Amygdala (tissue), 56 donors: ENCODE measurements at regions not wholly inside any gene's neighbourhood (a gene's known extent, or its start where the extent isn't known, plus 50 kb on each side); places are given as distances from the start of the nearest gene placed in this dataset.
"Not testable (repeated sequence)": the region's sequence is repeated elsewhere in the genome, so short reads cannot be mapped to it uniquely, and the experiment has no call there.

Source experiments
- DNase-seq, 56 donors: peaks; one replicate each; lab custom pipeline; 2025; lab: John Stamatoyannopoulos, UW

DNA sequence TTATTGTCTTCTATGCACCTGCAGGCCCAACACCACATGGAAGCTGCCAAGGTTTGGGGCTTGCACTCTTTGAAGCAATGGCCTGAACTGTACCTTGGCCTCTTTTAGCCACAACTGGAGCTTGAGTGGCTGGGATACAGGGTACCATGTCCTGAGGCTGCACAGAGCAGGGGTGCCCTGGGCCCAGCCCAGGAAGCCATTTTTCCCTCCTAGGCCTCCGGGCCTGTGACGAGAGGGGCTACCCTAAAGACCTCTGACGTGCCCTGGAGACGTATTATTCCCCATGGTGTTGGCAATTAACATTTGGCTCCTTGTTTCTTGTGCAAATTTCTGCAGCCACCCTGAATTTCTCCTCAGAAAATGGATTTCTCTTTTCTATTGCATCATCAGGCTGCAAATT, 519.9 kb upstream of the MAGEB18 start:
- DNase-seq = no peak

- DNase-seq = no peak
Measured at GRCh38 chrX:25640276-25640675, 497.9 kb upstream of the MAGEB18 start.

DNA sequence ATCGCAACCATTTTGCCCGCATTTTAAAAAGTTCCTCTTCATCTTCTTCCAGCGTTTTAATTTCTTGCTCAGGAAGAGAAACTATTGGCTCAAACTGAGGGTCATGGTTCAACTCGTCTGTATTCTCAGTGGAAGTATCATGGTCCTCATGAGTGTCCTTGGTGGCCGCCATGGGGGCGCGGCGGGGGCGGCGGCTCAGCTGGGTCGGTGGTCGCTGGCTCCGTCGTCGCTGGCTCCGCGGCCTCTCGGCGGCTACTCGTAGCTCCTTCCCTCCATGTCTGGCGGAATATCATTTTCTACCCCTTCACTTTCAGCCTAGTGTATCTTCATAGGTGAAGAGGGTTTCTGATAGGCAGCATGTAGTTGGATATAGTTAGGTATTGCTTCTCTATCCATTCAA, 492.0 kb upstream of the MAGEB18 start:
- no peak for DNase-seq

GRCh38 chrX:25648790-25649189, 489.4 kb upstream of the MAGEB18 start:
- no peak for DNase-seq

GRCh38 chrX:25650216-25650820, 487.8 kb upstream of the MAGEB18 start:
- DNase-seq = no peak

- no peak for DNase-seq
Measured at GRCh38 chrX:25659317-25659716, 478.8 kb upstream of the MAGEB18 start.

DNA sequence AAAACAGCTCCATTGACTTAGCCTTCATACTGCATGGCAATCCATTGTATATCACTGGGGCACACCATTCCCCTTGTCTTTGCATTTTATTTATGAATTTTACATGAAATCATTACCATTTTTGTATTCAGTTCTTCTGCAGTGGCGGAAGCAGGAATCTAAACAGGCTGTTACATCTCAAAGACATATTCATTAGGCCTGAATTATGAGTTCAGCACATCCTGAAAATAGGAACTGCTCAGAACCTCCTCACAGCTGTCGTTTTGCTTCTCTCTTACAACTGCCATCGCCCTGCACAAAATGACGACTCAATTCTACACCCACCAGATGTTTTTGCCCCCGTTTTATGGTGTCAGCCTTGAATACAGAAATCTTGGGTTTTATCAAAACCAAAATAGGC, 474.4 kb upstream of the MAGEB18 start:
- DNase-seq = no peak

DNA sequence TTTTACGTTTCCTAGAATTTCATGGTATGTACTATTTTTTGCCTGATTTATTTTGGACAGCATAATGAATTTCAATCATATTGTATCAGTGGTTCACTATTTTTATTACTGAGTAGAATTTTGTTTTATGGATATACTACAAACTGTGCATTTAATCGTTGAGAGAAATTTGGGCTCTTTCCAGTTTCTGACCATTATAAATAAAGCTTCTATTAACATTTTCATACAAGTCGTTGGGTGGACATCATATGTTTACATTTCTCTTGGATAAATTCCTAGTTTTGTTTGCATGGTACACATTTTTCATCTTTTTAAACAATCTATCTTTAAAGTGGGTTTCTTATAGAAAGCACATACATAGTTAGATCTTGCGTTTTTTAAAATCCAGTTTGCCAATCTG, 472.7 kb upstream of the MAGEB18 start:
- no peak for DNase-seq

- no peak for DNase-seq
Measured at GRCh38 chrX:25667681-25668080, 470.5 kb upstream of the MAGEB18 start.

DNA sequence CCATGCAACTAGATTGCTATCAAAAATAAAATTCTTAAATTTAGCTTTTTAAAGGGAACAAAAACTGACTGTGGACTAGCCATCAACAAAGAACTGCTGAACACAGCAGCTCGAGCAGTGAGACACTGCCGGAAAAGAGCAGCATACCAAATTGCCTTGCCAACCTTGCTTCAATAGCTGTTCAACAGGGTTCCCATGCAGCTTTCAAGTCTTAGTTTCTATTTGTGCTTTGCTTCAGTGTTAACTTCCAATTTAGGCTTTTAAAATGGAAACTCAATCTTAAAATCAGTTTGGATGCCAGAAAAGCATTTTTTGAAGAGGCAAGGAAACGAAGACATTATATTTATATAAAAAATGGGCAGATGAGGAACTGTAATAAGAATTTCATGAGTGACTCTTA, 463.4 kb upstream of the MAGEB18 start:
- peak in 3 of 56 donors; percentile 0 to 5 (median 1) for DNase-seq

DNA sequence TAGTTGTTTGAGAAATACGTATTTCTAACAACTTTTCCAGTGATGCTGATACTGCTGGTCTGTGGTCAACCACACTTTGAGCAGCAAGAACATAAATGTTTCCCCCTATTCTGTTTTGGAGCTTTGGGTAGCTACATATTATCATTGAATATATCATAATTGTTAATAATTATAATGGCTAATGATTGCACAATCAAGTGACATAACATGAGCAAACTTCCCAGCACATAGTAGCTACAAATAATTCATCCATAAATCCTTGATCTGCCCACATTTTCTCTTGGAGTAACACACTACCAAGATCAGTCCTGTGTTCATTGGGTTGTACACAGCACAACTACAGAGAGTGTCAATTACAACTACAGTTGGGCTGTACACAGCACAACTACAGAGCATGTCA, 436.3 kb upstream of the MAGEB18 start:
- DNase-seq = no peak

GRCh38 chrX:25717122-25717521, 421.0 kb upstream of the MAGEB18 start:
- DNase-seq = no peak

DNA sequence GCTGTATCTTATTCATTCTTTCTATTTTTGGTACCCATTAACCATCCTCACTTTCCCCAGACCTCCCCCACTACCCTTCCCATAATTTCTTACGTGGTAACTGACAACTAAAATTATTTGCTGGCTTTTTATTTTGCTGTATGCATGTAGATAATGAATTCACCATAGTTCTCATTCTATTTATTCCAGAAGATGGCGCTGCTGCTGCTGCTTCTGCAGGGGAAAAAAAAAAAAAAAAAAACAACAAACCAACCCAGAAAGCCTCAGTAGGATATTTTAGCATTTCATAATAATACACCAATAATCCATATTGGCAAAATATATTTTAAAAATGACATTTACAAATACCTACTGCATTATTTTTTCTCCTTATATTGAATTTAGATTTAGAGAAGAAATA, 416.6 kb upstream of the MAGEB18 start:
- DNase-seq = no peak

DNA sequence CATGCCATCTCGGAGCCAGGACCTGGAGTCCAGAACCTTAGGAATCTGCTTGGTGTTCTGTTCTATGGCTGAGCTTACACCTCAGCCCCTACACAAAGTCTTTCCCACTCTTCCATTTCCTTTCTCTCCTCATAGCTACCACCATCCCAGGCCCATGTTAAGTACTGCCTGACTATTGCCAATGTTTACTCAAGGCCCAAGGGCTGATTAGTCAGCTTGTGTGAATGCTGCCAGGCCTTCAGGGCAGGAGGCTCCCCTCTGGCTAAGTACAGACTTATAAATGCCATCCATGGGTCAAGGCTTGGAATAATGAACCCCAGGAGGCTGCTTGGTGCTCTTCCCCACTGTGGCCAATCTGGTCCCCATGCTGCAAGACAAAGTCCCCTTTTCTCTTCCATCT, 411.6 kb upstream of the MAGEB18 start:
- no peak for DNase-seq

DNA sequence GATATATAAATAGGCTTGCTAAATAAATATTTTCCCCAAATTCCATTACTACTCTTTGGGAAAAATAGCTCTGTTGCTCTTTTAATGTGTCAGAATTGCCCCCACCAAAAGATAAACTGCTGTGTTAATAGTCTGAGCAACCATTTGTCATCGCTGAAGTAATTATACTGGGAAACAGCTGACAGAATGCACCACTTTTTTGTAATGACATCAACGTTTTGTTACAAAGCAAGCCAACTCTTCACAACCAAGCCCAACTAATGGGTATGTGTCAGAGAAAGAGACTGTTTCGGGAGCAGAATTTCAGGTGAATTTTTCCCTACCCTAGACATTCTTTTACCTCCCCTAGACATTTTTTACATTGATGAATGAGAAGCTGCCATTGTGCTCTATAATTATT, 405.0 kb upstream of the MAGEB18 start:
- no peak for DNase-seq

DNA sequence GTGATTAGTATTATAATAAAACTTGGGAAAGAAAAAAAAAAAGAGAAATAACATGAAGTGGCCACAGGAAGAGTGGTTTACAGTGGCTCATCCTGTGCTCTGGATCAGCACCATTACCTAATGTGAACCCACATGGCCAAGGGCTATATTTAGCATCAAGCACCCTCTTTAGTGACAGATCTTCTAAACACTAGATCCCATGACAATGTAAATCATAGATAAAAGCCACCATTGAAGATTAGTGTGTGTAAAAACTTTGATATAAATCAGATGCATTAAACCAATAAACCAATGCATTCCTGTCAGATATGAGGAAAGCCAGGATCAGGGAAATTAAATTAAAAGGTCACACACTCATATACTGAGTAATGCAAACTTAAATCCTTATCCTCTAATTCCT, 400.6 kb upstream of the MAGEB18 start:
- no peak for DNase-seq

- DNase-seq = no peak
Measured at GRCh38 chrX:25742334-25742733, 395.8 kb upstream of the MAGEB18 start.

GRCh38 chrX:25754399-25754798, 383.7 kb upstream of the MAGEB18 start:
- no peak for DNase-seq

GRCh38 chrX:25755194-25755593, 382.9 kb upstream of the MAGEB18 start:
- no peak for DNase-seq

- no peak for DNase-seq
Measured at GRCh38 chrX:25762656-25763055, 375.5 kb upstream of the MAGEB18 start.

- DNase-seq = not testable (repeated sequence)
Measured at GRCh38 chrX:25771853-25772252, 366.3 kb upstream of the MAGEB18 start.

GRCh38 chrX:25797796-25798195, 340.3 kb upstream of the MAGEB18 start:
- DNase-seq = not testable (repeated sequence)

DNA sequence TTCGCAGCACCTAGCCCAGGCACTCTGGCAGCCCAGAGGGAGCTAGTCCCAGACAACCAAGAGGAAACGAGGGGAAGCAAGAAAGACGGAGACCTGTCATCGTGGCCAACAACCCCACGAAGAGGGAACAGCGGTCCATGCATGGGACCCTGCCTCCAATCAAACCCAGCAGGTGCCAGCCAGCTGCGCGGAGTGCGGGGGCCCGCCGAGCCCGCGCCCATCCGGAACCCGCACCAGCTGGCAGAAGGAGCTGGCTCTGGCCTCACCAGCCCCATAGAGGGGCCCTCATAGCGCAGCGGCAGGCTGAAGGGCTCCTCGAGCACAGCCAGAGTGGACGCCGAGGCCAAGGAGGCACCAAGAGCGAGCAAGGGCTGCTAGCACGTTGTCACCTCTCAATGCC, 332.4 kb upstream of the MAGEB18 start:
- no peak for DNase-seq
